Testis (tissue), 2 donors: ENCODE measurements at regions not wholly inside any gene's neighbourhood (a gene's known extent, or its start where the extent isn't known, plus 50 kb on each side); places are given as distances from the start of the nearest gene placed in this dataset.

Experiments
- CTCF ChIP-seq, 3 experiments: fragments of 450-650 bp in 2 of 3; fragments of 200-600 bp in 1 of 3; sonication (generic) in 1 of 3; IDR thresholded peaks; one replicate each; pipeline ENCODE4 v1.5.1; 2016 to 2019; ENCODE audit warnings: antibody characterized with exemption in 3 of 3, mild to moderate bottlenecking in 2 of 3, moderate library complexity in 1 of 3
- POLR2A ChIP-seq: fragments of 450-650 bp; IDR thresholded peaks from one replicate; pipeline ENCODE4 v1.6.1; 2017; ENCODE audit warnings: antibody characterized with exemption, mild to moderate bottlenecking, moderate library complexity

- TF ChIP-seq CTCF (IDR thresholded peaks at IDR 0.05) (no peak), POLR2A (no peak)
Observed at GRCh38 chr3:19792388-19792787, 141.6 kb downstream of the EFHB start.
